GM23338 (cell line): ENCODE measurements at regions not wholly inside any gene's neighbourhood (a gene's known extent, or its start where the extent isn't known, plus 50 kb on each side); places are given as distances from the start of the nearest gene placed in this dataset.

ENCODE experiments used
- CREB1 ChIP-seq: fragments of 250-450 bp; sonication (Bioruptor Pico); IDR thresholded peaks from 2 replicates; pipeline ENCODE4 v1.5.0; 2020; ENCODE audit warnings: low read depth, mild to moderate bottlenecking, moderate library complexity
- CTCF ChIP-seq, 2 experiments: fragments of 200-600 bp in 1 of 2; sonication (generic) in 1 of 2; conservative IDR thresholded peaks; 2 replicates each; pipeline versions ENCODE4 v1.5.1 to v1.6.1; 2016 to 2017; ENCODE audit warnings: antibody characterized with exemption in 2 of 2, low read depth in 2 of 2, mild to moderate bottlenecking in 2 of 2, moderate library complexity in 1 of 2
- ETS1 ChIP-seq: IDR thresholded peaks from 2 replicates; pipeline ENCODE4 v1.6.1; 2016; ENCODE audit warnings: antibody characterized with exemption
- EZH2 ChIP-seq: fragments of 200-600 bp; sonication (generic); IDR thresholded peaks from one replicate; pipeline ENCODE4 v1.8.0; 2017; ENCODE audit warnings: antibody characterized with exemption, mild to moderate bottlenecking, low read depth; ENCODE audit not compliant: unreplicated experiment
- EZH2phosphoT487 ChIP-seq: fragments of 200-600 bp; sonication (generic); IDR thresholded peaks from one replicate; pipeline ENCODE4 v1.8.1; 2018; ENCODE audit warnings: antibody characterized with exemption; ENCODE audit not compliant: unreplicated experiment
- JUNB ChIP-seq: IDR thresholded peaks from one replicate; pipeline ENCODE4 v1.6.1; 2016; ENCODE audit warnings: antibody characterized with exemption; ENCODE audit not compliant: unreplicated experiment
- NANOG ChIP-seq: IDR thresholded peaks from 2 replicates; pipeline ENCODE4 v1.6.1; 2016; ENCODE audit warnings: antibody characterized with exemption, borderline replicate concordance
- POLR2AphosphoS5 ChIP-seq: IDR thresholded peaks from 2 replicates; pipeline ENCODE4 v1.6.1; 2016; ENCODE audit warnings: antibody characterized with exemption, low read depth
- REST ChIP-seq: IDR thresholded peaks from one replicate; pipeline ENCODE4 v1.6.1; 2018; ENCODE audit warnings: antibody characterized with exemption; ENCODE audit not compliant: unreplicated experiment
- STAT1 ChIP-seq: IDR thresholded peaks from one replicate; pipeline ENCODE4 v1.6.1; 2016; ENCODE audit warnings: antibody characterized with exemption; ENCODE audit not compliant: unreplicated experiment
- ZNF114 ChIP-seq: fragments of 250-450 bp; sonication (Bioruptor Pico); IDR thresholded peaks from 2 replicates; pipeline ENCODE4 v1.5.0; 2020; ENCODE audit warnings: mild to moderate bottlenecking, moderate library complexity
- ZNF331 ChIP-seq: fragments of 250-450 bp; sonication (Bioruptor Pico); IDR thresholded peaks from 2 replicates; pipeline ENCODE4 v1.5.0; 2020; ENCODE audit warnings: low read depth, mild to moderate bottlenecking, moderate library complexity

GRCh38 chr1:213868482-213868881, 119.3 kb upstream of the PROX1 start:
- TF ChIP-seq CTCF (conservative IDR thresholded peaks at IDR 0.05; ENCODE audit: low read depth in 2 of 2) = no peak
- TF ChIP-seq POLR2AphosphoS5 = no peak
- no peak for TF ChIP-seq EZH2phosphoT487
- no peak for TF ChIP-seq REST
- no peak for TF ChIP-seq ZNF114
- TF ChIP-seq EZH2 = no peak
- no peak for TF ChIP-seq JUNB
- no peak for TF ChIP-seq ZNF331 (CRISPR knock-in tag)
- no peak for TF ChIP-seq CREB1 (CRISPR knock-in tag)
- TF ChIP-seq ETS1 = no peak
- no peak for TF ChIP-seq STAT1
- no peak for TF ChIP-seq NANOG
